Activated CD4-positive, alpha-beta T cell treated with anti-CD3 and anti-CD28 coated beads, Interleukin-2, Interleukin-6, amounts not matched to agents 100 ng/mL and 50 ng/mL, durations not matched to agents 16 hours and 8 hours (primary cell): ENCODE measurements at regions not wholly inside any gene's neighbourhood (a gene's known extent, or its start where the extent isn't known, plus 50 kb on each side); places are given as distances from the start of the nearest gene placed in this dataset.
"Not testable (repeated sequence)": the region's sequence is repeated elsewhere in the genome, so short reads cannot be mapped to it uniquely, and the experiment has no call there.

Experiments
- DNase-seq: peaks from one replicate; pipeline ENCODE4 v3.0.0-alpha.2; 2020

DNA sequence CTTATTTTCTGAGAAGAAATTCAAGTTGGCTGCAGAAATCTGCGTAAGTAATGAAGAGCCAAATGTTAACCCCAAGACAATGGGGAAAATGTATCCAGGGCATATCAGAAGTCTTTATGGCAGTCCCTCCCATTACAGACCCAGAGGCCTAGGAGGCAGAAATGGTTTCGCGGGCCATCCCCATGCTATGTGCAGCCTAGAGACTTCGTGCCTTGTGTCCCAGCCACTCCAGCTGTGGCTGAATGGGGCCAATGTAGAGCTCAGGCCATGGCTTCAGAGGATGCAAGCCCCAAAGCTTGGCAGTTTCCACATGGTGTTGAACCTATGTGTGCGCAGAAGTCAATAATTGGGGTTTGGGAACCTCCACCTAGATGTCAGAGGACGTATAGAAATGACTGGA is 131.9 kb downstream of the GPR37 start:
- DNase-seq = no peak

- DNase-seq = no peak
Observed at GRCh38 chr7:124630395-124630794, 135.2 kb downstream of the GPR37 start.

GRCh38 chr7:124618871-124619270 is 146.7 kb downstream of the GPR37 start:
- DNase-seq = no peak

DNA sequence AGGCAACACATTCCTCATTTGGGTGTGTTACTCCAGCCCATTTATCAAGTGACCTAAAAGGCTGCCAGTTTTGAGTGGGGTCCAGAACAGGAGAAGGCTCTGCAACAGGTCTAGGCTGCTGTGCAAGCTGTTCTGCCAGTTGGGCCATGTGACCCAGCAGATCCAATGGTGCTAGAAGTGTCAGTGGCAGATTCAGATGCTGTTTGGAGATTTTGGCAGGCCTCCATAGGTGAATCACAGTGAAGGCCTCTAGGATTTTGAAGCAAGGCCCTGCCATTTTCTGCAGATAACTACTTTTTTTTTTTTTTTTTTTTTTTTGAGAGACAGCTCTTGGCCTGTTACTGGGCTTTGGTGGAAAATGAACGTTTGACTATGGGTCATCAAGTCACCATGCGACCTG is 147.5 kb downstream of the GPR37 start:
- not testable (repeated sequence) for DNase-seq

DNA sequence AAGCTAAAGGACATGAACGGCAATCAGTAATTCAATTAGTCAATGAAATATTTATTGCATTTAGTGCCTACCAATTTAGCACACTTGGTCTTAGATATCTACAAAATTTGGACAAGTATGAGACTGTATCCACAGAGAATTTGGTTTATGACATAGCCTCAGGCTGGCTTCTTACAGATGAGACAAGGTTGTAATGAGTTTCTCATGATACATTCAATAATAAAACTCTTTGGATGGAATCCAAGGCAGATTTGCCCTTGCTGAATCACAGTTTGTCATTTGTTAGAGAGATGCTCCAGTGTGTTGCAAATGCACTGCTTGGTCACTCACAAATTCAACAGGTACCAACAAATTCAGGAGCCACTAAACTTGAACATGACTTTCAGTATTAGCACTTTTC is 162.5 kb downstream of the GPR37 start:
- DNase-seq = no peak

GRCh38 chr7:124597509-124597908 is 168.1 kb downstream of the GPR37 start:
- DNase-seq = no peak

DNA sequence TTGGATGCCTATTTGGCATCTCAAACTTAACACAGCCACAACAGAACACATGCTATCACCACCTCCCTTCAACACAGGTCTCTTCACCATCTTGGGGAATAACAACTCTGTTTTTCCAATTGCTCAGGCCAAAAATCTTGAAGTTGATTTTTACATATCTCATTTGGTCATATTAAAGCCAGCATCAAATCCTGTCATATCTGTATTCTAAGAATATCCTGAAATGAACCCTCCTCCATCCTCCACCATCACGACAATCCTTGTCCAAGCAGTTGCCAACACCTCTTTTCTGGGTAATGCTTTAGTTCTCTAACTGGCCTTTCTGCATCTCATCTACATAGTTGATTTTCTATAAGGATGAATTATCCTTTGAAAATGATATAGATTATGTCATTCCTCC is 168.7 kb downstream of the GPR37 start:
- no peak for DNase-seq

GRCh38 chr7:124590814-124591213 is 174.8 kb downstream of the GPR37 start:
- DNase-seq = no peak

DNA sequence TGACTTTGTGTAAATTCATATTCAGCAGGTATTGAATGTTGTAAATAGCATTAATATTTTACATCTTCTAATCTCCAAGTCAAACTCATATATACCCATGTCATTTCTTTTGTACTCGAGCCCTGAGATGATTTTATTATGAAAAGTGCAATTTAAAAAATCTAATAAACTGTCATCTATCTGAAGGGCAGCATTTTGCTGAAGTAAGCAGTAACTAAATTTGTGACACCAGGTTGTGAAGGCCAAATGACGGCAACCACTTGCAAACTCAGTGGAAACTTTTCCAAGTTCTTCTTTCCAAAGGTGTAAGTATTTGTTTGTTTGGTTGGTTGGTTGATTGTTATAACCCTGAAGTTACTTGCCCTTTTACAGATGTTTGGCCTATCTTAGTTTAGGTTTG is 188.3 kb downstream of the GPR37 start:
- DNase-seq = no peak

GRCh38 chr7:124575176-124575575 is 190.4 kb downstream of the GPR37 start:
- DNase-seq = peak; percentile 2

DNA sequence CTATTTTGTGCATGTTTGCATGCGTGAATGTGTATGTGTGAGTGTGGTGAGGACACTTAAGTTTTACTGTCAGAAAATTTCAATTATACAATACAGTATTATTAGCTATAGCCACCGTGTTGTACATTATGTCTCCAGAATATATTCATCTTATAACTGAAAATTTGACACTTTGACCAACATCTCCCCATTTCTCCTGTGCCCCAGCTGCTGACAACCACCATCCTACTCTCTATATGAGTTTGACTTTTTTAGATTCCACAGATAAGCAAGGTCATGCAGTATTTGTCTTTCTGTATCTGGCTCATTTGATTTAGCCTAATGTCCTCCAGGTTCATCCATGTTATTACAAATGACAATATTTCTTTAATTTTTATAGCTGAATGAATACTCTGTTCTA is 195.0 kb downstream of the GPR37 start:
- DNase-seq = peak; percentile 2

- DNase-seq = no peak
Observed at GRCh38 chr7:124566583-124566982, 199.0 kb downstream of the GPR37 start.

DNA sequence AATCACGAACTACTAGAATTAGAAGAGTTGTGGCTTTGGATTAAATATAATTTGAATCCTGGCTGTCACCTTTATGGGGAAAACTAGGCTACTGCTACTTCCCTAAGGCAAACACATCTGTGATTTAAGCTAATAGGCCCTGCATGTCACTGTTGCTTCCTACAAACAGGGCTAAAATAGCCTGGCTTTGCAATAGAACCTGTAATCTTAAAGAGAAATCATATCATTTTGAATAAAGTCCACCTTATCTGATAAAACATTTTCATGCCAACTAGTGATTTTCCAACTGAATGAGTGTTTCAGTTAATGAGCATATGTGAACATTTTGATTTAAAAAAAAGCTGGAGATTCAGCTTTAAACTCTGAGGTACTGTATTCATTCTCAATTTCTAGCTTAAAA is 208.0 kb downstream of the GPR37 start:
- no peak for DNase-seq

GRCh38 chr7:124557101-124557500 is 208.5 kb downstream of the GPR37 start:
- no peak for DNase-seq

GRCh38 chr7:124553502-124553901 is 212.1 kb downstream of the GPR37 start:
- DNase-seq = no peak

- no peak for DNase-seq
Observed at GRCh38 chr7:124552217-124552616, 213.4 kb downstream of the GPR37 start.

- no peak for DNase-seq
Observed at GRCh38 chr7:124550036-124550435, 215.6 kb downstream of the GPR37 start.

DNA sequence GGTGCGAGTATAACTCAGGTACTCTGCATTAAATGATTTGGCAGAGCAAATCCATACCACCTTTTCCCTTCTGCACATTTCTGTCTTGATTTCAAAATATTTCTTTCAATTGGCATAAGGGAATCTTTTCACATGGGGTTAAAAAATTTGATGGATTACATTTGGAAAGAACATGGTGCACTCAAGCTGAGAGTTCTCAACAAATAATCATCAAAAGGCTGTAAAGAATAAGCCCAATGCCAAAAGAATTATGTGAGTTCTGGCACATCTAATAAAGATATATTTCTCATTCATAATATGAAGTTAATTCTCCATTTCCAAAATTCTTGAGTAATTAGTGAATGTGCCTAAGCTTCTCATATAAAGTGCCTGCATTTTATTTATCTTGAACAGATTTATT is 223.1 kb downstream of the GPR37 start:
- DNase-seq = no peak

- DNase-seq = no peak
Observed at GRCh38 chr7:124536156-124536762, 229.3 kb downstream of the GPR37 start.

DNA sequence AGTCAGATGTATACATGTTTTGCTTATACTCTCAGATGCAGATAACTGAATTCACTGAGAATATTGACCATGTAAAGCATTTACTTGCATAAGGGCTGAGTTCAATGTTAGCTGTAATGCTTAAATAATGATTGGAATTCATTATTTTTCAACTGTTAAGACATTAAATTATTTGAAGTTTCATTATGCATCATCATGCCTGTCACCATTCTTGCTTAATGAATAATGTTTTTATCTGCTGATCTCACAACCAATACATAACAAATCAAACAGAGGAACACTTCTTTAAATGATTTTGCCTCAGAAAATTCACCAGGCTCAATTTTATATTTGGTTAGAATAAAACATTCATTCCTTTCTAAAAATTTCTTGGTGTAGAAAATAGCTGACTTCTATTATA is 233.4 kb downstream of the GPR37 start:
- no peak for DNase-seq

- DNase-seq = no peak
Observed at GRCh38 chr7:124516911-124517310, 248.7 kb downstream of the GPR37 start.

DNA sequence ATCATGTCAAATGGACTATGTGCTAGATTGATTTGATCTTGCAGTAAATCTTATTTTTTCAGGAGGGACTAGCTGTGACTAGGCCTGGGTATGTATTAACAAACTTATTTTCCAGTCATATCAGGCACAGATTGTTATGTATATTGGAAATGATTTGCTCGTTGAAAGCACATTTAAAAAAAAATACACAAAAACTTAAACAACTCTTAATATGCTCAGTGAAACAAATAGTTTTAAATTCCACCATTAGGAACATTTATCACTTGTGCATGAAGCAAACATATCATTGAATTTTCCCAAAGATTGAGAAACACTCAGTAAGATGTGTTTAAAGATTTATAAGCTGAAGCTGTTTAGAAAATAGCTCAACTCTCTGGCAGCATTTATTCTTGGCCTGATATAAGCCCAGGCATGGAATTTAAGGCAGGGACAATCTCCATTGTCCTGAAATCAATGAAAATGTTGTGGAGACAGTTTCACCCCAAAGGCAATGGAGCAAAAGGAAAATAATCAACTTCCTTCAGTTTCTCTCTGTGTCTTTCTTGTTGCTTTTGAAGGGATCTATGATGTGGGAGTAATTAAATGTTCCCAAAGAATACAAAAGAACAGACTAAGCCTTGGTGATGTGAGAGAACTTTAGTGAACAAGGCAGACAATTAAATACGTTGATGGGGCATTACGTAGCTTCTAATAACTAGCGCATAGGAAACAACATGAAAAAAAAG is 250.3 kb downstream of the GPR37 start:
- DNase-seq = no peak

GRCh38 chr7:124514471-124514870 is 251.1 kb downstream of the GPR37 start:
- DNase-seq = no peak

- no peak for DNase-seq
Observed at GRCh38 chr7:124497176-124497575, 268.4 kb downstream of the GPR37 start.

DNA sequence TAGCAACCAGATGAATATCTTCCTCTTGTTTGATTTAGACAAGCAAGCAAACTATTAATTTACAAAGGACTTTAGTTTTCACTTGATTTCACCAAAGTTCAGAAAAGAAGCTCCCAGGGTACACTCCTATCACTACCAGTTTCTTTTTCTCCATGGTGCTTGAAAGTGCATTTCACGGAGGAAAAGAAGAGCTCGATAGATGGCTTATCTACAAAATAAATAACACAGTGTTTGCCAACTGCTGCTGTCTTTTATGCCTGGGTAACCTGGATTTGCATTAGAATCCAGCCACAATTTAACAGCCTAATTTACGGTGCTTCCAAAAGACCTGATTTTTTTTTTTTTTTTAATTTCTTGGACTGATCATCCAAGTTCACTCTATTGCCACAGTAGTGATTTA is 275.7 kb downstream of the GPR37 start:
- DNase-seq = no peak
